GM19240 (cell line): ENCODE measurements at regions not wholly inside any gene's neighbourhood (a gene's known extent, or its start where the extent isn't known, plus 50 kb on each side); places are given as distances from the start of the nearest gene placed in this dataset.
"Not testable (repeated sequence)": the region's sequence is repeated elsewhere in the genome, so short reads cannot be mapped to it uniquely, and the experiment has no call there.

Experiments
- DNase-seq: peaks from one replicate; pipeline ENCODE4 v3.0.0; 2011; ENCODE audit warnings: low spot score; ENCODE audit not compliant: insufficient read length

DNA sequence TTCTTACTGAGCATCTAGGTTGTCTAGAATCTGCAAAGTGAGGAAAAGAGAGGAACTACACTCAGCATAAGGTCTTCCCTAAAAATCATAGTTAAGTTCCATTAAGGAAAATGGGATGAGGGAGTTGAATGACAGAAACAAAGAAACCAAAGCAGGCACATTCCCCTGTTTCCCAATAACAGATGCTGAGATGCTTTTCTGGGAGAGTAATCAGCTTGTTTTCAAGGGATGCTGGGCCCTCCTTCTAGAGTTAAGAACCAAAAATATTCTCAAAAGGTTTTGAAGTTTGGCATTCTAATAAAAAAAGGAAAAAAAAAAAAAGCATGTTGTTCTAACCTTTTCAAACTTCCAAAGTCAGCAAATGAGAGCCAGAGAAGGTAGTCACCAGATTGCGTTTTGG, 105.2 kb upstream of the ZNF648 start:
- no peak for DNase-seq

- no peak for DNase-seq
Observed at GRCh38 chr1:182166321-182166720, 104.8 kb upstream of the ZNF648 start.

DNA sequence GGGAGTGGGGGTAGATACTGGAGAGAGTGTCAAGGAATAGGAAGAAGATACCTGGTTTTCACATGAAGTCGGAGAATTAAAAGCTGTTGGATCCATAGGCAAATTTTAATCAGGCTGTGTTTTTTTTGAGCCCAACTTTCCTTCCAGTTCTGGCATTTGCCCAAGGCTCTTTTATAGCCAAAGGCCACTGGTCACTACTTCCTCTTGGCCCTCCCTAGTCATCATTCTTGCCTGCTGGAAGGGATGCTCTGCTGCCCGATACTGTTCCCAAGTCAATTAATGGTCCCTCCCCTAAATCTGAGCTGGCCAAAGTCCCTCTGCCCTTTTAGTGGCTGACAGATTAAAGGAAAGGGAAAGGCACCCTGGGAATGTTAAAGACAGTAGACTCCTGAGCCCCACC, 102.8 kb upstream of the ZNF648 start:
- no peak for DNase-seq

GRCh38 chr1:182163821-182164223, 102.3 kb upstream of the ZNF648 start:
- no peak for DNase-seq

- no peak for DNase-seq
Observed at GRCh38 chr1:182159443-182159842, 97.9 kb upstream of the ZNF648 start.

- no peak for DNase-seq
Observed at GRCh38 chr1:182157187-182157586, 95.7 kb upstream of the ZNF648 start.

DNA sequence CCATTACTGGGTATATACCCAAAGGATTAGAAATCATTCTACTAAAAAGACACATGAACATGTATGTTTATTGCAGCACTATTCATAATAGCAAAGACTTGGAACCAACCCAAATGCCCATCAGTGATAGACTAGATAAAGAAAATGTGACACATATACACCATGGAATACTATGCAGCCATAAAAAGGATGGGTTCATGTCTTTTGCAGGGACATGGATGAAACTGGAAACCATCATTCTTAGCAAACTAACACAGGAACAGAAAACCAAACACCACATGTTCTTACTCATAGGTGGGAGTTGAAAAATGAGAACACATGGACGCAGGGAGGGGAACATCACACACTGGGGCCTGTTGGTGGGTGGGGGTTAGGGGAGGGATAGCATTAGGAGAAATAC, 92.9 kb upstream of the ZNF648 start:
- not testable (repeated sequence) for DNase-seq

- DNase-seq, result no peak
Observed at GRCh38 chr1:182149411-182149965, 88.0 kb upstream of the ZNF648 start.

DNA sequence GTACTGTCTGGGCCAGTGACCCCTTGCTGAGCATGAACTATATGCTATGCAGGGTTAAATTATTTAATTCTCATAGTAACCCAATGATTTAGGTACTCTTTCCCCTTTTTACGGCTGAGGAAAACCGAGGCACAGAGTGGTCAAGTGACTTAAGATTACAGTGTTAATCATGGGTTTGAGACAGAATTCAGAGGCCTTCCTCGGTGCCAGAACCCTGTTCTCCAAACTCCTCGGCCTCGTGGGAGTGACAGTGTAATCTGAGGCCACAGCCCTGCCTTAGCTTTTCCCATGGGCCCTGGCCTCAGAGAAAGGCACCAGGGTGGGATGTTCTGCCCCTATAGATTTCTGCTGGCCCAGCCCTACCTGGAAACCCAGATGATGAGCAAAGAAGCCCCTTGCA, 86.4 kb upstream of the ZNF648 start:
- no peak for DNase-seq

DNA sequence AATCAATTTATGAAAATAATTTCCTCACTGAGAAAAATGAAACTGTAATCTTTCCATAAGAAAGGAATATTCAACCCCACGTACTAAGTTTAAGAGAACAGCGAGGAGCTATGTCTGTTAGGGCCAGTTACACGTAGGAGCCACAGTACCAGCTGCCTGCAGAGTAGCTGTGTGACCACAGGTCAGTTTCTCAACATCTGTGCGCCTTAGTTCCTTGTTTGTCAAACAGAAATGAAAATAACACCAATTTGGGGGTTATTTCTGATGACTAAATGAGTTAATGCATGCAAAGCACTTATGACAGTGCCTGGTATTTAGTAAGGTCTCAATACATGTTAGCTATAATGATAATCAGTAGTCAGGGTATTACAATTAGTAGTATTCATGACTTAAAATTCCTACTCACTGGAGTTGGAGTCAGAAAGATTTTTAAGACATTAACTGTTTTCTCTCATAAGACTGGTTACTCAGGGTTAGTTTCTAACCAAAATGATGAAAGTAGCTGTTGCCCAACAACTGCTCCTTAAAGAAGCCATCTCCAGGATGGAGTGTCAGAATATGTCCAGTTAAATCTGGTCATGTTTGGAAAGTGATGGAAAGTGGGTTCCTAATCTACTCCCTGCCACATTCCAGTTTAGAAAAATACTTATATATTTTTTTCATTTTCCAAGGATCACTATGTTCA, 85.8 kb upstream of the ZNF648 start:
- peak; percentile 36 for DNase-seq

- no peak for DNase-seq
Observed at GRCh38 chr1:182146286-182146685, 84.8 kb upstream of the ZNF648 start.

DNA sequence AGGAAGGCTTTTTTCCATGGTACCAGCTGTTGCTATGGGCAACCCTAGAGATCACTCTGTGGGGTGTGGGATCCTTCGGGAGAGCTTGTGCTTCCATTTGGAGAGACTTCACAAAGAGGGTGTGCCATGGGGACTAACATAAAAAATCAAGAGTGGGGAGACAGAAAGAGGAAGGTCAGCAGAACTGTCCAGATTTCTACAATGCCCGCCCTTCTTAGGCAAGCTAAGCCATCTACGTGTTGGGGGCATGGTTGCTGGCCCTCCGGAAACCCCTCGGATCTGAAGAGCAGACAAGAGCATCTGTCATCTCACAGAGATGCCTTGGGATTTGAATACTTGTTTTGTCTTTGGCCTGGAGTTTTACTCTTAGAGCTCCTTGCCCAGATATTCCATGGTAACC, 83.9 kb upstream of the ZNF648 start:
- no peak for DNase-seq

GRCh38 chr1:182144646-182145030, 83.1 kb upstream of the ZNF648 start:
- no peak for DNase-seq

- DNase-seq, result no peak
Observed at GRCh38 chr1:182143825-182144645, 82.5 kb upstream of the ZNF648 start.

DNA sequence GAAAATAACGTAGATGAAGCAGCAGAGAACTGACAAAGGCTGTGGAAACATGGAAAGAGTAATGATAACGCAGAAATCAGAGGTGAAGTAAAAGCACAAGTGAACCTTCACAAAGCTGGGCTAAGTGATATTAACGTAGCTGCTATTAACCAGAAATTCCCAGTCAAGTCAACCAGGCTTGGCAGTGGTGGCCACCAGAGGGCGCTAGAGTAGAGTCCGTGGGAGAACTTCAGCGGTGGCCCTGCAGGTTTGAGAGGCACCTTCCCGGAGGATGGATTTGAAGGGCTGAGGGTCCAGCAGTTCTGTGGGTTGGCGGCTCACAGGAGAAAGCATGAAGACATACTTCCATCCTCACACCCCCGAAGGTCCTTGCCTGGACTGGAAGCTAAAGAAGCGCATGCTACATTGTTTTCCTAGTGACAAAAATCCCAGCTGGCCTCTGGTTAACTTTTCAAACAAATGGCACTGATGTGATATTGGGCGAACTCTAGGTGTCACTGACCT, 81.7 kb upstream of the ZNF648 start:
- DNase-seq, result peak; percentile 46

DNA sequence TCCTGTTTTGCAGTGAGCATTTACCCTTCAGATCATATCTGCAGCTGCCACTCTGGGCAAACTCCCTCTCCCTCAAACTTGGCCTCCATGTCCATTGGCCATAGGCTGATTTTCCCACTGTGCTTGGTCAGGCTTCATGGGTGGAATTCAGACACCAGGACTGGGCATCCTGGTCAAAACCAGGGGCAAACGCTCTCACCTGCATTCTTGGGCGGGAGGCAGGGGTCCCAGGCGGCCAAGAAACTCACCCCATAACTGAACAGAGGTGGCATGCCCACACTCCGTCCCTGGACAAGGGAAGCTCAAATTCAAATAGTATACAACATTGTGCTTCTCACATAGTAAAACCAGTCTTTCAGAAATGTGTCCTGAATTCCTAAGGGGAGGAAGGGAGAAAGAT, 81.1 kb upstream of the ZNF648 start:
- DNase-seq, result no peak

DNA sequence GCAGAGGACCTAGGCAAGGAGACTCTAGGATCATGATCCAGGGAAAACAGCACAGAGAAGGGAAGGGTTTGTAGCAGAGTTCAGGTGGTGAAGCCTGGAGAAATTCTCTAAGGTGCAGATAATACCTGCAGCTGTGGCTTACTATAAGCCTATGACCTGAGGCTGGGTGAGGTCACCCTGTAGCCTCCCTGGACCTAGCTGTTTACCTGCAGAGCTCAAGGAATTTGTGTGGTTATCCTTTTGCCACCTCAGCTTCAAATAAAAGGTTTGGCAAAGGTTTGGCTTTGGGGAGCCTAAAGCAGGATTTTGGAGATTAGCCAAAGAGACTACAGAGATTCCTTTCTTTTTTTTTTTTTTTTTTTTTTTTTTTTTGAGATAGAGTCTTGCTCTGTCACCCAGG, 79.5 kb upstream of the ZNF648 start:
- no peak for DNase-seq

GRCh38 chr1:182139496-182139895, 78.0 kb upstream of the ZNF648 start:
- DNase-seq, result no peak

DNA sequence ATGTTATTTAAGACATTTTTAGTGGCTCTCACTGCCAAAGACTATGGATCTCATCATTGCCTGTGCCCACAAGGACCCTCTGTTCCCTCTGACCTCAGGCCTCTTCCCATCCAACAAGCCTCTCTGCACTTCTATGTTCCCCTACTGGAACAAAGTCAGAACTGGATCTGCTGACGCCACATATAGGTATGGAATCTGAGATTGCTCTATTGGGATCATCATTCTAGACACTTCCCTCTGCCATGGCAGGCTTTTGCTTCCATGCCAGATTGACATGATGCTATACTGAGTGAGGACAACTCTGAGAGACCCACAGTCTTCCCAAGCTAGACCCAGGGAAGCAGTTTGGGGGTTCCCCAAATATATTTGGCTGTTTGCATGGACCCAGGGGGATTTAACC, 76.0 kb upstream of the ZNF648 start:
- DNase-seq, result no peak

DNA sequence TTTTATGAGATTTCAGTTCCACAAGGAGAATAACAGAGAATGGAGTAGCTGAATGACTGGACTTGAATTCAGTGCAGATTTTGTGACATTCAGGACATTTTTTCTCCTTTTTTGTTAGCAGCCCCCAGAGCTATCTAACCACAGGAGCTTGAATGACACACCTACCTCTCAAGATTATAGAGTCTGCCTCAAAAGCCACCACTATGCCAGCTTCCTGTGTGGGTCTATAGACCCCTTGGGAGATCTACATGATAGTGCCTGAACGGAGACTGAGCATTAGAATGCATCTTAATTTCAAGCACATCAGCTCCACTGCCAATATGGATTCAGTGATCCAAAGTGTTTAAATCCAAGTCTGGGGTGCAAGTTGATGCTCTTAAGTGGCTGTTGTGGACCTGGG, 74.4 kb upstream of the ZNF648 start:
- no peak for DNase-seq

- DNase-seq, result no peak
Observed at GRCh38 chr1:182134257-182134656, 72.7 kb upstream of the ZNF648 start.

DNA sequence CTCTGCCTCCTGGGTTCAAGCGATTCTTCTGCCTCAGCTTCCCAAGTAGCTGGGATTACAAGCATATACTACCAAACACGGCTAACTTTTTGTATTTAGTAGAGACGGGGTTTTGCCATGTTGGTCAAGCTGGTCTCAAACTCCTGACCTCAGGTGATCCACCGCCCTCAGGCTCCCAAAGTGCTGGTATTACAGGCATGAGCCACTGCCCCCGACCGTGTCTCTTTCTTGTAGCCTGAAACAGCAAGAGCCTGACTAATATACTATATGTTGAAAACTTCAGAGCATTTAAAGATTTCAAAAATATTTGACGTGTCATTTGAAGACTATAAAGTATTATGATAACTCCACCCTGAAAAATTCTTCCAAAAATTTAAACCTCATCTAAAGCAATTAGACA, 71.7 kb upstream of the ZNF648 start:
- no peak for DNase-seq

- no peak for DNase-seq
Observed at GRCh38 chr1:182129398-182129797, 67.9 kb upstream of the ZNF648 start.
